PC-9 (cell line): ENCODE measurements at regions not wholly inside any gene's neighbourhood (a gene's known extent, or its start where the extent isn't known, plus 50 kb on each side); places are given as distances from the start of the nearest gene placed in this dataset.

Experiments used
- CTCF ChIP-seq: fragments of 200-600 bp; sonication (generic); conservative IDR thresholded peaks from 2 replicates; pipeline ENCODE4 v1.6.1; 2017; ENCODE audit warnings: mixed run types, antibody characterized with exemption, mild to moderate bottlenecking, moderate library complexity
- EZH2 ChIP-seq: fragments of 200-600 bp; sonication (generic); IDR thresholded peaks from 2 replicates; pipeline ENCODE4 v1.8.0; 2017; ENCODE audit warnings: antibody characterized with exemption, low read depth

- TF ChIP-seq CTCF (no peak), EZH2 (no peak)
Measured at GRCh38 chr2:19009510-19009909, 348.9 kb downstream of the OSR1 start.
